HEK293 (cell line): ENCODE measurements at regions not wholly inside any gene's neighbourhood (a gene's known extent, or its start where the extent isn't known, plus 50 kb on each side); places are given as distances from the start of the nearest gene placed in this dataset.

Experiments used
- ATF2 ChIP-seq: fragments of 450-650 bp; formaldehyde crosslinking; IDR thresholded peaks from 2 replicates; pipeline ENCODE4 v1.5.1; 2016; ENCODE audit warnings: missing biosample characterization, missing genetic modification characterization, low read depth
- CTCF ChIP-seq: fragments of 450-650 bp; formaldehyde crosslinking; IDR thresholded peaks from 2 replicates; pipeline ENCODE4 v1.5.1; 2016; ENCODE audit warnings: missing biosample characterization, missing genetic modification characterization
- GLIS2 ChIP-seq: fragments of 450-650 bp; formaldehyde crosslinking; IDR thresholded peaks from 2 replicates; pipeline ENCODE4 v1.5.1; 2016; ENCODE audit warnings: missing biosample characterization, missing genetic modification characterization
- KLF1 ChIP-seq: fragments of 450-650 bp; formaldehyde crosslinking; IDR thresholded peaks from 2 replicates; pipeline ENCODE4 v1.5.1; 2016; ENCODE audit warnings: missing biosample characterization, missing genetic modification characterization
- RBAK ChIP-seq: fragments of 450-650 bp; formaldehyde crosslinking; IDR thresholded peaks from 2 replicates; pipeline ENCODE4 v1.5.1; 2016; ENCODE audit warnings: missing biosample characterization, missing genetic modification characterization
- REST ChIP-seq: fragments of 450-650 bp; formaldehyde crosslinking; IDR thresholded peaks from 2 replicates; pipeline ENCODE4 v1.5.1; 2016; ENCODE audit warnings: missing biosample characterization, missing genetic modification characterization
- TCF7L2 ChIP-seq: IDR thresholded peaks from 2 replicates; pipeline ENCODE4 v1.6.1; 2011; ENCODE audit warnings: low read depth, mild to moderate bottlenecking, inconsistent platforms, low read length, moderate library complexity, borderline replicate concordance
- TSHZ1 ChIP-seq: fragments of 450-650 bp; formaldehyde crosslinking; IDR thresholded peaks from 2 replicates; pipeline ENCODE4 v1.5.1; 2016; ENCODE audit warnings: missing biosample characterization, missing genetic modification characterization, borderline replicate concordance
- ZNF146 ChIP-seq: fragments of 450-650 bp; formaldehyde crosslinking; IDR thresholded peaks from 2 replicates; pipeline ENCODE4 v1.5.1; 2016; ENCODE audit warnings: missing biosample characterization, missing genetic modification characterization
- ZNF148 ChIP-seq: fragments of 450-650 bp; formaldehyde crosslinking; IDR thresholded peaks from 2 replicates; pipeline ENCODE4 v1.5.0; 2017; ENCODE audit warnings: missing biosample characterization, missing genetic modification characterization, borderline replicate concordance
- ZNF449 ChIP-seq: fragments of 450-650 bp; formaldehyde crosslinking; IDR thresholded peaks from 2 replicates; pipeline ENCODE4 v1.5.1; 2017; ENCODE audit warnings: missing biosample characterization, mild to moderate bottlenecking, missing genetic modification characterization, moderate library complexity
- ZNF830 ChIP-seq: fragments of 450-650 bp; IDR thresholded peaks from 2 replicates; pipeline ENCODE4 v1.5.0; 2018; ENCODE audit warnings: missing biosample characterization, missing genetic modification characterization, low read depth, mild to moderate bottlenecking, moderate library complexity
- ZSCAN30 ChIP-seq: fragments of 450-650 bp; IDR thresholded peaks from 2 replicates; pipeline ENCODE4 v1.5.1; 2018; ENCODE audit warnings: missing biosample characterization, mild to moderate bottlenecking, missing genetic modification characterization, moderate library complexity

- TF ChIP-seq ZNF146: no peak
- TF ChIP-seq GLIS2: no peak
- TF ChIP-seq KLF1: no peak
- no peak for TF ChIP-seq RBAK (tag by site-specific recombination)
- no peak for TF ChIP-seq ZNF449
- TF ChIP-seq ATF2 (tag by site-specific recombination): no peak
- no peak for TF ChIP-seq REST (tag by site-specific recombination)
- TF ChIP-seq ZNF830 (tag by site-specific recombination): no peak
- no peak for TF ChIP-seq CTCF (tag by site-specific recombination)
- no peak for TF ChIP-seq TSHZ1
- TF ChIP-seq ZNF148: no peak
- TF ChIP-seq ZSCAN30 (tag by site-specific recombination): no peak
- TF ChIP-seq TCF7L2: no peak
Measured at GRCh38 chr4:26215725-26216124, 105.1 kb upstream of the RBPJ start.
